A549 (cell line): ENCODE measurements at regions not wholly inside any gene's neighbourhood (a gene's known extent, or its start where the extent isn't known, plus 50 kb on each side); places are given as distances from the start of the nearest gene placed in this dataset.

Experiments used
- ATAC-seq, 2 experiments: fragments of 200-7000 bp in 1 of 2; fragments of >200 bp in 1 of 2; cut with Nextera tagmentation in 1 of 2; cut with Tn5 transposase in 1 of 2; 3 replicates each; pipeline versions ENCODE4 v1.8.0 to v1.9.1; 2018 to 2020; ENCODE audit warnings: mild to moderate bottlenecking in 1 of 2, moderate library complexity in 1 of 2
- CTCF ChIA-PET: fragments of 300-600 bp; sonication (Branson Sonifier 250); formaldehyde crosslinking; extraction: SDS; loops from one replicate; lab custom pipeline; 2021; ENCODE audit warnings: antibody characterized with exemption, inconsistent platforms; lab: Yijun Ruan, JAX
- POLR2A ChIA-PET: fragments of 350-600 bp; formaldehyde crosslinking; extraction: SDS; loops from one replicate; lab custom pipeline; 2021; ENCODE audit warnings: antibody characterized with exemption, inconsistent platforms; lab: Yijun Ruan, JAX
- DNase-seq, 2 experiments: peaks; one replicate each; pipeline versions ENCODE4 v3.0.0 to v3.0.0-alpha.2; 2011 to 2016; ENCODE audit warnings: low read depth in 1 of 2, low spot score in 1 of 2
- FAIRE-seq: peaks from 2 replicates; lab custom pipeline; 2011; peaks lifted over from hg19 to GRCh38; lab: Jason Lieb, UNC
- H3K27ac ChIP-seq, 2 experiments: fragments of >200 bp; sonication (Bioruptor Twin); formaldehyde crosslinking; 3 replicates each; pipeline ENCODE4 v1.5.1; 2016 to 2017
- H3K4me1 ChIP-seq: fragments of >200 bp; sonication (Bioruptor Twin); formaldehyde crosslinking; 3 replicates; pipeline ENCODE4 v1.6.1; 2016
- H3K4me2 ChIP-seq: fragments of >200 bp; sonication (Bioruptor Twin); formaldehyde crosslinking; 3 replicates; pipeline ENCODE4 v1.6.1; 2016
- H3K4me3 ChIP-seq: fragments of >200 bp; sonication (Bioruptor Twin); formaldehyde crosslinking; 3 replicates; pipeline ENCODE4 v1.5.1; 2016
- H3K9me3 ChIP-seq: fragments of >200 bp; sonication (Bioruptor Twin); formaldehyde crosslinking; 3 replicates; pipeline ENCODE4 v1.6.1; 2016
- BHLHE40 ChIP-seq: IDR thresholded peaks from 2 replicates; pipeline ENCODE4 v1.6.1; 2012; ENCODE audit warnings: low read depth, low read length, inconsistent platforms
- CBX2 ChIP-seq: fragments of 200-600 bp; sonication (generic); IDR thresholded peaks from 2 replicates; pipeline ENCODE4 v1.6.1; 2016; ENCODE audit warnings: low read depth, mild to moderate bottlenecking, borderline replicate concordance
- CHD2 ChIP-seq: fragments of 150-350 bp; IDR thresholded peaks from 2 replicates; pipeline ENCODE4 v1.6.1; 2014; ENCODE audit warnings: low read length; ENCODE audit not compliant: partially characterized antibody
- EP300 ChIP-seq, 2 experiments: fragments of >200 bp; sonication (Bioruptor Twin); formaldehyde crosslinking; IDR thresholded peaks; 2 replicates in 1 of 2; 3 replicates in 1 of 2; pipeline ENCODE4 v1.6.1; 2016 to 2017
- ESRRA ChIP-seq: fragments of 150-350 bp; IDR thresholded peaks from 2 replicates; pipeline ENCODE4 v1.6.1; 2014; ENCODE audit warnings: mild to moderate bottlenecking, low read length, borderline replicate concordance
- FOSB ChIP-seq: fragments of 250-450 bp; sonication (Bioruptor Pico); IDR thresholded peaks from 2 replicates; pipeline ENCODE4 v1.5.0; 2020; ENCODE audit warnings: mild to moderate bottlenecking, moderate library complexity
- HDAC2 ChIP-seq: fragments of 200-600 bp; sonication (generic); IDR thresholded peaks from 2 replicates; pipeline ENCODE4 v1.6.1; 2016
- HOXA7 ChIP-seq: fragments of 250-450 bp; sonication (Bioruptor Pico); IDR thresholded peaks from 2 replicates; pipeline ENCODE4 v1.5.0; 2020; ENCODE audit warnings: mild to moderate bottlenecking, moderate library complexity
- JUN ChIP-seq, 2 experiments: fragments of >200 bp; sonication (Bioruptor Twin); formaldehyde crosslinking; IDR thresholded peaks; 2 replicates in 1 of 2; 3 replicates in 1 of 2; pipeline ENCODE4 v1.6.1; 2016 to 2017
- JUNB ChIP-seq: fragments of >200 bp; sonication (Bioruptor Twin); formaldehyde crosslinking; IDR thresholded peaks from 2 replicates; pipeline ENCODE4 v1.6.1; 2016
- MAFK ChIP-seq: fragments of 450-650 bp; IDR thresholded peaks from 2 replicates; pipeline ENCODE4 v1.6.1; 2014; ENCODE audit not compliant: partially characterized antibody
- MAZ ChIP-seq: fragments of 150-350 bp; IDR thresholded peaks from 2 replicates; pipeline ENCODE4 v1.6.1; 2014; ENCODE audit warnings: antibody characterized with exemption, low read depth, low read length, borderline replicate concordance
- NFE2L2 ChIP-seq: fragments of 150-350 bp; conservative IDR thresholded peaks from 2 replicates; pipeline ENCODE4 v1.6.1; 2014; ENCODE audit warnings: low read length
- PHF8 ChIP-seq: fragments of 200-600 bp; sonication (generic); IDR thresholded peaks from 2 replicates; pipeline ENCODE4 v1.6.1; 2016; ENCODE audit warnings: low read depth, mild to moderate bottlenecking, antibody characterized with exemption, moderate library complexity, borderline replicate concordance
- POLR2AphosphoS2 ChIP-seq: conservative IDR thresholded peaks from 2 replicates; pipeline ENCODE4 v1.6.1; 2012; ENCODE audit warnings: low read length, improper control_type of control experiment, inconsistent platforms
- RAD21 ChIP-seq, 2 experiments: fragments of >200 bp in 1 of 2; sonication (Bioruptor Twin) in 1 of 2; formaldehyde crosslinking in 1 of 2; IDR thresholded peaks in 1 of 2; conservative IDR thresholded peaks in 1 of 2; 2 replicates in 1 of 2; 3 replicates in 1 of 2; pipeline ENCODE4 v1.6.1; 2012 to 2018; ENCODE audit warnings: inconsistent platforms in 1 of 2
- RFX5 ChIP-seq: fragments of 450-650 bp; IDR thresholded peaks from 2 replicates; pipeline ENCODE4 v1.7.1; 2014; ENCODE audit warnings: antibody characterized with exemption, mild to moderate bottlenecking, moderate library complexity
- RNF2 ChIP-seq: fragments of 200-600 bp; sonication (generic); IDR thresholded peaks from 2 replicates; pipeline ENCODE4 v1.6.1; 2016; ENCODE audit warnings: low read depth, mild to moderate bottlenecking, antibody characterized with exemption, moderate library complexity, borderline replicate concordance
- SMC3 ChIP-seq: fragments of >200 bp; sonication (Bioruptor Twin); formaldehyde crosslinking; IDR thresholded peaks from 3 replicates; pipeline ENCODE4 v1.6.1; 2018; ENCODE audit warnings: inconsistent platforms
- TFCP2L1 ChIP-seq: fragments of 250-450 bp; sonication (Bioruptor Pico); IDR thresholded peaks from 2 replicates; pipeline ENCODE4 v1.5.0; 2021; ENCODE audit warnings: mild to moderate bottlenecking
- TP53 ChIP-seq: fragments of 250-450 bp; sonication (Bioruptor Pico); IDR thresholded peaks from 2 replicates; pipeline ENCODE4 v1.5.0; 2021; ENCODE audit warnings: mild to moderate bottlenecking, moderate library complexity
- ZC3H11A ChIP-seq: fragments of 450-650 bp; IDR thresholded peaks from 2 replicates; pipeline ENCODE4 v1.6.1; 2014; ENCODE audit warnings: antibody characterized with exemption, mild to moderate bottlenecking
- ZFP36 ChIP-seq: fragments of 450-650 bp; IDR thresholded peaks from 2 replicates; pipeline ENCODE4 v1.6.1; 2014; ENCODE audit warnings: borderline replicate concordance; ENCODE audit not compliant: partially characterized antibody
- whole genome bisulfite sequencing: methylation state at CpG from one replicate; pipeline ENCODE4 v1.1.6; 2017; ENCODE audit errors: missing lambda C conversion rate; 5-methylcytosine and 5-hydroxymethylcytosine counted together
- TF ChIP-seq, protein P1 (sequence below): fragments of 250-450 bp; sonication (Bioruptor Pico); IDR thresholded peaks from 2 replicates; pipeline ENCODE4 v1.5.0; 2020; ENCODE audit warnings: low read depth, mild to moderate bottlenecking, moderate library complexity
- TF ChIP-seq, protein P2 (sequence below): fragments of 450-650 bp; IDR thresholded peaks from 2 replicates; pipeline ENCODE4 v1.6.1; 2014; ENCODE audit warnings: antibody characterized with exemption
- TF ChIP-seq, protein P3 (sequence below): fragments of >200 bp; sonication (Bioruptor Twin); formaldehyde crosslinking; IDR thresholded peaks from 2 replicates; pipeline ENCODE4 v1.6.1; 2016
- TF ChIP-seq, protein P4 (sequence below): IDR thresholded peaks from 2 replicates; pipeline ENCODE4 v1.6.1; 2012
- TF ChIP-seq, protein P5 (sequence below): IDR thresholded peaks from 2 replicates; pipeline ENCODE4 v1.6.1; 2012
- TF ChIP-seq, protein P6 (sequence below): fragments of >200 bp; sonication (Bioruptor Twin); formaldehyde crosslinking; IDR thresholded peaks from 3 replicates; pipeline ENCODE4 v1.6.1; 2016
- TF ChIP-seq, protein P7 (sequence below): IDR thresholded peaks from 2 replicates; pipeline ENCODE4 v1.6.1; 2012; ENCODE audit warnings: low read depth, borderline replicate concordance

DNA sequence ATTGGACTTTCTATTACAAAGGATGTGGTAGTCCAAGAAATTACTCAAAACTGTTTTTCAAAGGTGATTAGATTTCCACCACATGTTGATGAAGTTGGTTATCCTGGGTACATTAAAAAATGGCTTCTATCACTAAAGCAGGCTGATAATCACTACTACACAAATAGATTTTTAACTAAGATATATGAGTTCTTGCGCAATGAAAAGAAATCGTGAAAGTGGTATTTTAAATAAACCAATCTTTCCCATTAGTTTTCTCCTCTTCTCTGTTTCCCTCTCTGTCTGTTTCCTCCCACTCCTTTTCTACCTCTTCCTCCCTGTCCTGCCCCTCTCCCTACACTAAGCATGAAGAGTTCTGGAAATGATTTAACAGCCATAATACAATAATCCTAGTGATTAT is 487.9 kb upstream of the CITED2 start:
- TF ChIP-seq JUNB (no peak), POLR2AphosphoS2 (no peak), HOXA7 (CRISPR knock-in tag) (no peak), SMC3 (no peak), ZFP36 (no peak)
- TF ChIP-seq, protein P1, sequence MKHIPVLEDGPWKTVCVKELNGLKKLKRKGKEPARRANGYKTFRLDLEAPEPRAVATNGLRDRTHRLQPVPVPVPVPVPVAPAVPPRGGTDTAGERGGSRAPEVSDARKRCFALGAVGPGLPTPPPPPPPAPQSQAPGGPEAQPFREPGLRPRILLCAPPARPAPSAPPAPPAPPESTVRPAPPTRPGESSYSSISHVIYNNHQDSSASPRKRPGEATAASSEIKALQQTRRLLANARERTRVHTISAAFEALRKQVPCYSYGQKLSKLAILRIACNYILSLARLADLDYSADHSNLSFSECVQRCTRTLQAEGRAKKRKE (CRISPR knock-in tag) = no peak
- TF ChIP-seq, protein P2, sequence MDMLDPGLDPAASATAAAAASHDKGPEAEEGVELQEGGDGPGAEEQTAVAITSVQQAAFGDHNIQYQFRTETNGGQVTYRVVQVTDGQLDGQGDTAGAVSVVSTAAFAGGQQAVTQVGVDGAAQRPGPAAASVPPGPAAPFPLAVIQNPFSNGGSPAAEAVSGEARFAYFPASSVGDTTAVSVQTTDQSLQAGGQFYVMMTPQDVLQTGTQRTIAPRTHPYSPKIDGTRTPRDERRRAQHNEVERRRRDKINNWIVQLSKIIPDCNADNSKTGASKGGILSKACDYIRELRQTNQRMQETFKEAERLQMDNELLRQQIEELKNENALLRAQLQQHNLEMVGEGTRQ = no peak
- DNase-seq (no peak), ATAC-seq (no peak), FAIRE-seq (no peak)
- CTCF ChIA-PET = no interaction called here
- no peak overlapping the region for H3K4me3 ChIP-seq
- no peak overlapping the region for H3K4me2 ChIP-seq
- H3K4me1 ChIP-seq = no peaks in the 10 kb centered on the region
- POLR2A ChIA-PET = no interaction called here
- H3K27ac ChIP-seq = no peak overlapping the region
- H3K9me3 ChIP-seq = no peaks in the 10 kb centered on the region
- WGBS = 87% methylated on average over 2 of the region's 2 CpGs

DNA sequence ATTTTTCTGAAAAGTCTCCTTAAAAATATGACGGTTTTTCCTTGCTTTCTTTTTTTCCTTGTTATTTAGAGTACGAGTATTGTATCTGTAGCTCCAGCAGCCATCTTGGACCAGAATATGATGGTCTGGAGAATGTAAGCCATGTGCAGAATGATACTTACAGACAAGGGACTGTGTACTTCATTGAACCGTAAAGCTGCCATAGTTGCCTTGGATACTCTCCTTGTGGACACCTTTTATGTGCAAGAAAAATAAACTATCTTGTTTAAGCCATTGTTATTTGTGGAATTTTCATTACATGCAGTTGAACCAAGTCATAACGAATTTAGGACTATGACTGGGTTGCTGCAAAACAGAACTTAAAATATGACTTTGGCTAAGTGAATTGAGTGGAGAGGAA is 485.8 kb upstream of the CITED2 start:
- no peak for FAIRE-seq
- WGBS = 73% methylated on average over 4 of the region's 4 CpGs
- CTCF ChIA-PET = no interaction called here

DNA sequence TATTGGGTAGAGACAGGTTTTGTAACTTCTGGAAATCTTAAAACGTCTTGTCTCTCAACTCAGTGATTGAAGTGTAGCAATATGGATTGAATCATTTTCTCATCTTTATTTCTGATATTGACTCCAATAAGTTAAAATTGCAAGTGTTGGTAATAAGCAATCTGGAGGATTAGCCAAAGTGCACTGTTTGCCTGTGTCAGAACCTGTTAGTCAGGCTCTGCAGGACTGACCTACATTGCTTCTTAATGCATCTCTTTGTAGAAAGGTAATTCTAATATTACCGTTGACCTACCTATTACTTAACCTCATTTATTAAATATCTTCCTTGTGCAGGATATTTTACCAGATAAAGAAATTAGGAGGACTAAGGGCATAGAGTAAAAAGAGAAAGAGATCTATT is 484.0 kb upstream of the CITED2 start:
- 47% methylated on average over 2 of the region's 2 CpGs for WGBS
- no peak for TF ChIP-seq BHLHE40
- TF ChIP-seq FOSB (CRISPR knock-in tag) = no peak
- no peak for TF ChIP-seq HDAC2
- no peak for TF ChIP-seq MAZ
- no peak for TF ChIP-seq CHD2
- TF ChIP-seq, protein P3, sequence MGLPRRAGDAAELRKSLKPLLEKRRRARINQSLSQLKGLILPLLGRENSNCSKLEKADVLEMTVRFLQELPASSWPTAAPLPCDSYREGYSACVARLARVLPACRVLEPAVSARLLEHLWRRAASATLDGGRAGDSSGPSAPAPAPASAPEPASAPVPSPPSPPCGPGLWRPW = no peak
- Histone ChIP-seq H3K4me1 (peaks cover 11% of the 10 kb centered on the region; the same call in 1 of the 3 replicates), H3K4me3 (no peak overlapping the region), H3K4me2 (no peak overlapping the region), H3K9me3 (no peaks in the 10 kb centered on the region), H3K27ac (no peak overlapping the region)
- POLR2A ChIA-PET = no interaction called here
- CTCF ChIA-PET = no interaction called here
- DNase-seq = no peak
- ATAC-seq = no peak
- FAIRE-seq = no peak

More for the DNA sequence above, 485.8 kb upstream of the CITED2 start:
- Histone ChIP-seq H3K4me3 (no peak overlapping the region), H3K4me1 (peaks cover 11% of the 10 kb centered on the region; the same call in 1 of the 3 replicates), H3K9me3 (no peaks in the 10 kb centered on the region), H3K27ac (no peak overlapping the region), H3K4me2 (no peak overlapping the region)
- ATAC-seq (no peak), DNase-seq (no peak)
- TF ChIP-seq PHF8 (no peak), MAFK (no peak), CBX2 (no peak), TFCP2L1 (no peak), ESRRA (no peak), RFX5 (no peak), EP300 (IDR thresholded peaks at IDR 0.05) (no peak), RNF2 (no peak)
- POLR2A ChIA-PET = no interaction called here

DNA sequence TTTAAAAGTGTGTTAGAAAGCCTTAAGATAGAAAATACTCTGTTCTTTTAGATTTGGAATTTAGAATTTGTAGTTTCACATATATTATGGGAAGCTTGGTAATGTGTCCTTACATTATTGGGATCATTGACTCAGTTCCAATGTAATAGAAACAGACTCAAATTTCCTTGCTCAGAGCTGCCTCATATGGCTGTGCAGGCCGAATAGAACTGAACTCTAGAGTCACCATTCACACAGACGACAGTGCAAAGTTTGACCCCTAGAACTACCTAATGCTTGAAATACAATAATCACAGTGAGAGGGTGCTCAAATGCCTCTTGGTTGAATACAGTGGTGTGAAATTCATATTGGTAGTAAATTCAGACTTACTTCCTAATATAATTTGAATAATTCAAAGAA is 482.7 kb upstream of the CITED2 start:
- H3K9me3 ChIP-seq = no peaks in the 10 kb centered on the region
- CTCF ChIA-PET = no interaction called here
- no peak for DNase-seq
- H3K4me3 ChIP-seq = no peak overlapping the region
- WGBS = 72% methylated on average over 2 of the region's 2 CpGs
- no peak for ATAC-seq
- POLR2A ChIA-PET = no interaction called here
- no peak overlapping the region for H3K4me2 ChIP-seq
- H3K4me1 ChIP-seq = peaks cover 11% of the 10 kb centered on the region; the same call in 1 of the 3 replicates
- FAIRE-seq = no peak
- H3K27ac ChIP-seq = no peak overlapping the region
- no peak for TF ChIP-seq POLR2AphosphoS2
- no peak for TF ChIP-seq JUN (IDR thresholded peaks at IDR 0.05)
- TF ChIP-seq SMC3 = no peak
- TF ChIP-seq, protein P4, sequence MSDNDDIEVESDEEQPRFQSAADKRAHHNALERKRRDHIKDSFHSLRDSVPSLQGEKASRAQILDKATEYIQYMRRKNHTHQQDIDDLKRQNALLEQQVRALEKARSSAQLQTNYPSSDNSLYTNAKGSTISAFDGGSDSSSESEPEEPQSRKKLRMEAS = no peak
- no peak for TF ChIP-seq RAD21 (conservative IDR thresholded peaks at IDR 0.05 in 1 of 2, IDR thresholded peaks at IDR 0.05 in 1 of 2)
- TF ChIP-seq, protein P5, sequence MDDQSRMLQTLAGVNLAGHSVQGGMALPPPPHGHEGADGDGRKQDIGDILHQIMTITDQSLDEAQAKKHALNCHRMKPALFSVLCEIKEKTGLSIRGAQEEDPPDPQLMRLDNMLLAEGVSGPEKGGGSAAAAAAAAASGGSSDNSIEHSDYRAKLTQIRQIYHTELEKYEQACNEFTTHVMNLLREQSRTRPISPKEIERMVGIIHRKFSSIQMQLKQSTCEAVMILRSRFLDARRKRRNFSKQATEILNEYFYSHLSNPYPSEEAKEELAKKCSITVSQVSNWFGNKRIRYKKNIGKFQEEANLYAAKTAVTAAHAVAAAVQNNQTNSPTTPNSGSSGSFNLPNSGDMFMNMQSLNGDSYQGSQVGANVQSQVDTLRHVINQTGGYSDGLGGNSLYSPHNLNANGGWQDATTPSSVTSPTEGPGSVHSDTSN = no peak
- no peak for TF ChIP-seq TP53 (CRISPR knock-in tag)
- TF ChIP-seq ZC3H11A = no peak
- TF ChIP-seq NFE2L2 = no peak
- TF ChIP-seq, protein P6, sequence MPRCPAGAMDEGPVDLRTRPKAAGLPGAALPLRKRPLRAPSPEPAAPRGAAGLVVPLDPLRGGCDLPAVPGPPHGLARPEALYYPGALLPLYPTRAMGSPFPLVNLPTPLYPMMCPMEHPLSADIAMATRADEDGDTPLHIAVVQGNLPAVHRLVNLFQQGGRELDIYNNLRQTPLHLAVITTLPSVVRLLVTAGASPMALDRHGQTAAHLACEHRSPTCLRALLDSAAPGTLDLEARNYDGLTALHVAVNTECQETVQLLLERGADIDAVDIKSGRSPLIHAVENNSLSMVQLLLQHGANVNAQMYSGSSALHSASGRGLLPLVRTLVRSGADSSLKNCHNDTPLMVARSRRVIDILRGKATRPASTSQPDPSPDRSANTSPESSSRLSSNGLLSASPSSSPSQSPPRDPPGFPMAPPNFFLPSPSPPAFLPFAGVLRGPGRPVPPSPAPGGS = no peak
- TF ChIP-seq, protein P7, sequence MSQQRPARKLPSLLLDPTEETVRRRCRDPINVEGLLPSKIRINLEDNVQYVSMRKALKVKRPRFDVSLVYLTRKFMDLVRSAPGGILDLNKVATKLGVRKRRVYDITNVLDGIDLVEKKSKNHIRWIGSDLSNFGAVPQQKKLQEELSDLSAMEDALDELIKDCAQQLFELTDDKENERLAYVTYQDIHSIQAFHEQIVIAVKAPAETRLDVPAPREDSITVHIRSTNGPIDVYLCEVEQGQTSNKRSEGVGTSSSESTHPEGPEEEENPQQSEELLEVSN = no peak
